ENCODE measurements at regions not wholly inside any gene's neighbourhood (a gene's known extent, or its start where the extent isn't known, plus 50 kb on each side); places are given as distances from the start of the nearest gene placed in this dataset.

DNA sequence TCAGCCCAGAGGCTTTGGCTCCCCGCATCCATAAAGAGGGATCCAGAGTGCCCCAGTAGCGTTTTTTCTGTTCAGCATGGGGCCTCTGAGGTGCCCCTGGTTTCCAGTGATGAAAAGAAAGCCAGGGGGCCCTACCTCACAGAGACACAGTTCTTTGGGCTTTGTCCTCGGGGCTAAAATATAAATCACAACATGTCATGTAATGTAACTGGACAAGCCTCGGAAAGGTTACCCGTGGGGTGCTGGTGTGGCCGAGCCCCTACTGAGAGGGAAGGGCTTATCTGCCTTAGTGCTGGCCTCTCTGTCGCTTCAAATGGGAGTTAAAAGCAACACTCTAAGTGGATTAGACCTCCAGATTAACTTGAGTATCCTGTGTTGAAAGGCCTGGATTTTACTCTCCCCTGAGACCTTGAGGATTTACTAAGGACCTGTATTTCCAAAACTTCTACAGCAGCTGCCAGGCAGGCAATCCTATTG, 251.6 kb upstream of the APCDD1 start:
- ChIA-PET POLR2A (ENCODE audit: low non-redundant PET) (no interaction called here), CTCF (no interaction called here)
- H3K27ac ChIP-seq = no peak overlapping the region
- DNase-seq (ENCODE audit: low spot score) = no peak
- TF ChIP-seq, protein P1, sequence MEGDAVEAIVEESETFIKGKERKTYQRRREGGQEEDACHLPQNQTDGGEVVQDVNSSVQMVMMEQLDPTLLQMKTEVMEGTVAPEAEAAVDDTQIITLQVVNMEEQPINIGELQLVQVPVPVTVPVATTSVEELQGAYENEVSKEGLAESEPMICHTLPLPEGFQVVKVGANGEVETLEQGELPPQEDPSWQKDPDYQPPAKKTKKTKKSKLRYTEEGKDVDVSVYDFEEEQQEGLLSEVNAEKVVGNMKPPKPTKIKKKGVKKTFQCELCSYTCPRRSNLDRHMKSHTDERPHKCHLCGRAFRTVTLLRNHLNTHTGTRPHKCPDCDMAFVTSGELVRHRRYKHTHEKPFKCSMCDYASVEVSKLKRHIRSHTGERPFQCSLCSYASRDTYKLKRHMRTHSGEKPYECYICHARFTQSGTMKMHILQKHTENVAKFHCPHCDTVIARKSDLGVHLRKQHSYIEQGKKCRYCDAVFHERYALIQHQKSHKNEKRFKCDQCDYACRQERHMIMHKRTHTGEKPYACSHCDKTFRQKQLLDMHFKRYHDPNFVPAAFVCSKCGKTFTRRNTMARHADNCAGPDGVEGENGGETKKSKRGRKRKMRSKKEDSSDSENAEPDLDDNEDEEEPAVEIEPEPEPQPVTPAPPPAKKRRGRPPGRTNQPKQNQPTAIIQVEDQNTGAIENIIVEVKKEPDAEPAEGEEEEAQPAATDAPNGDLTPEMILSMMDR (conservative IDR thresholded peaks at IDR 0.05; ENCODE audit: low read depth) = no peak

DNA sequence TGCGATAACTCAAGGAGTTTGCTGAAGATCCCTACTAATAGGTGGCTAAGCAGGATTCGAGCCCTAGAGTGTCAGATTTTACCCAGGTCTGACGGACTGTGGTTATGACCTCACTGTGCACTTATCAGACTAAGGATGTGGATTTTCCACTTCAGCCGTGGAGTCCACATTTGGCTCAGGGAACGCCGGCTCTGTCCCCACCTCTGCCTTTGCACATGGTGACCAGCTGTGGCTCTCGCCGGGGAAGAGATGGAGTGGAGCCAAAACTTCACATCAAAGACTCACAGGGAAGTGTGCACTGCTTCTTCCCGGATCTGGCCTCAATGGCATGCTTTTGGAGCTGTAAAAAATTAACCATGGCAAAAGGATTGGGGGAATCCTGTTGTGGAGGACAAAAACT, 249.3 kb upstream of the APCDD1 start:
- TF ChIP-seq, protein P1 (conservative IDR thresholded peaks at IDR 0.05; ENCODE audit: low read depth) = no peak
- no peak for DNase-seq (ENCODE audit: low spot score)
- ChIA-PET POLR2A (ENCODE audit: low non-redundant PET) (no interaction called here), CTCF (no interaction called here)
- H3K27ac ChIP-seq = no peak overlapping the region

DNA sequence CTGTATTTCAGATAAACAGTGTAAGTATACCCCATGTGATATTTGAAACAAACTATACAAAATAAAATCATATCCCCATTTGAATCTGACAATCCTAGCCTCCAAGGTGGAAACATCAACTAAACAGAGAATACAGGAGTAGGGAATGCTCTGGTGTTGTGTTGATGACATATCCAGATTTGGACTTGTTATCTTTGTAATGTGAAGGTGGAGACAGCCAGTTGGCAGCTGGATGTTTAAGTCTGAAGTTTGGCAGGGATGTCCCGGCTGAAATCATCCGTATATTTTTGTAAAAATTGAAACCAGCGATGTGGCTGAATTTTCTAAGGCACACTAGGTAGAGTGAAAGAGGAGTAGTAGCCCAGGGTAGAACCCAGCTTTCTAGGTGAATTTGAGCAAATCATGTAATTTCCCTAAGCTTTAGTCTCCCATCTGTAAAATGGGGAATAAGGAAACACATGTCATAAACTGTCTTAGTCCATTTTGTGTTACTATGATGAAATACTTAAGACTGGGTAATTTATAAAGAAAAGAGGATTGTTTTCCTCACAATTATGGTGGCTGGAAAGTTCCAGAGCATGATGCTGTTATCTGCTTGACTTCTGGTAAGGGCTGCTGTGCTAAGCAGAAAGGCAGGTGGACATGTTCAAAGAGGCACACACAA, 246.6 kb upstream of the APCDD1 start:
- TF ChIP-seq, protein P1 (conservative IDR thresholded peaks at IDR 0.05; ENCODE audit: low read depth) = no peak
- ChIA-PET CTCF (no interaction called here), POLR2A (ENCODE audit: low non-redundant PET) (no interaction called here)
- no peak for DNase-seq (ENCODE audit: low spot score)
- no peak overlapping the region for H3K27ac ChIP-seq

DNA sequence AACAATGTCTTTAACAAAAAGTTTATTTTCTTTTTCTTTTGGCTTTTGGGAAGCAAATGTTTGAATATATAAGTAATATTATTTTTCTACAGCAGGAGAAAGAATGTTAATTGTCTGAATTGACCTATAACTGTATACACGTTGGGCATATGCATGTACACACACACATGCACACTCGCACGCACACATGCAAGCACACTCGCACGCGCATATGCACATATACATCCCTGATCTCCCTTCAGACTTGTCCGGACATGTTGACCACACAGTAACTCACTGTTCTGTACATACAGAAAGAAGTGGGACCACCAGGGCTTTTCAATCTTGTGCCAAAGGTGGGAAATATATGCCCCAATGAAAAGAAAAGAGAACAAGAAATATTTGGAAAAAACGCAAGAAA, 245.1 kb upstream of the APCDD1 start:
- CTCF ChIA-PET = no interaction called here
- no peak for DNase-seq (ENCODE audit: low spot score)
- POLR2A ChIA-PET (ENCODE audit: low non-redundant PET) = no interaction called here
- TF ChIP-seq, protein P1 (conservative IDR thresholded peaks at IDR 0.05; ENCODE audit: low read depth) = no peak
- H3K27ac ChIP-seq = no peak overlapping the region

DNA sequence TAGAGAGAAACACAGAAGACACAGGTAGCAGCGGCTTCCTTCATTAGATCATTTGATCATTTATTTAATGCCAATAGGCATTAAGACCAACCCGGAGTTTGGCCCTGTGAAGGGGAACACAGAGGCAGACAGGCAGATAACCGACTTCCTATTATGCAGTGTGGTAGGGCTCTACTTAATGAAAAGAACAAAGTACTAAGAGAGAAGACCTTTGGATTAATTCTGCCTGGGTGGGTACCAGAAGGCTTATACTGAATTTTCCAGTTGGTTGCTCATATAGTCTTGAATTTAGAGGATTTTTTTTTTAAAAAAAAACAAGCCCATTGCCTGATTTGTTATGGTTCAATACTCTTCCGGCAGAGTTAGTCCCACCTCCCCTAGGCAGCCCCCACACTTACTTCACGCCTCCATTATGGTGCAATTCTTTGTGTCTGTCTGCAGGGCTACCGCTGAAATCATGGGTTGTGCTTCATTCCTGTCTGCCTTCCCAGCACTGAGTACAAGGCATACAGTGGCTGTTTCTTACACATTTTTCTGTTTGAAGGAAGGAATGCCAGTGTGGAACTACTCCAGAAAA, 244.3 kb upstream of the APCDD1 start:
- TF ChIP-seq, protein P1 (conservative IDR thresholded peaks at IDR 0.05; ENCODE audit: low read depth) = no peak
- ChIA-PET POLR2A (ENCODE audit: low non-redundant PET) (no interaction called here), CTCF (interaction anchor here (0.6 kb wide), 1 partner anchor 152 kb away, joined by 3 read pairs; no protein-coding TSS in a partner anchor)
- no peak for DNase-seq (ENCODE audit: low spot score)
- no peak overlapping the region for H3K27ac ChIP-seq

DNA sequence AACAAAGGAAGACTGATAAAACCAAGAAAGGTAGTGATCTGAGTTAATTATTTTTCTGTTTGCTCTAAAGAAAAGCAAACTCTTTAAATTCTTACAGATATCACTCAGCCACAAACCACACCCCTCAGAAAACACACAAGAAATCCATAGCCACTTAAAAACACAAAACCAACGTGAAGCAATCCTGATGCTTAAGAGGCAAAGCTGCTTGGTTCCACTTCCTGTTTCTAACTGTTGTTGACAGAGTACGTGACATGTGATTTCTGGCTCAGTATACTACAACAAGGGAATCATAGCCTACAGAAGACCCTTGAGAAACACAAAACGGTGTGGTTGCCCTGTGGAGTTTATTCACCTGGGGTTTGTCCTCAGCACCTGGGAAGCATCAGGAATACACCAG, 240.9 kb upstream of the APCDD1 start:
- no peak overlapping the region for H3K27ac ChIP-seq
- CTCF ChIA-PET = no interaction called here
- TF ChIP-seq, protein P1 (conservative IDR thresholded peaks at IDR 0.05; ENCODE audit: low read depth) = no peak
- DNase-seq (ENCODE audit: low spot score) = no peak
- POLR2A ChIA-PET (ENCODE audit: low non-redundant PET) = no interaction called here
